ENCODE measurements at regions not wholly inside any gene's neighbourhood (a gene's known extent, or its start where the extent isn't known, plus 50 kb on each side); places are given as distances from the start of the nearest gene placed in this dataset.

GRCh38 chr16:62678796-62679195 lies 642.6 kb upstream of the CDH8 start:
- DNase-seq, result no peak

- no peak for DNase-seq
Measured at GRCh38 chr16:62676306-62676705, 640.1 kb upstream of the CDH8 start.

GRCh38 chr16:62665269-62665668 lies 629.0 kb upstream of the CDH8 start:
- no peak for DNase-seq

GRCh38 chr16:62664566-62664965 lies 628.3 kb upstream of the CDH8 start:
- no peak for DNase-seq

- DNase-seq, result no peak
Measured at GRCh38 chr16:62661435-62661834, 625.2 kb upstream of the CDH8 start.

GRCh38 chr16:62657116-62657515 lies 620.9 kb upstream of the CDH8 start:
- no peak for DNase-seq

- no peak for DNase-seq
Measured at GRCh38 chr16:62652441-62653120, 616.3 kb upstream of the CDH8 start.

GRCh38 chr16:62648256-62648655 lies 612.0 kb upstream of the CDH8 start:
- no peak for DNase-seq

GRCh38 chr16:62644030-62644812 lies 608.0 kb upstream of the CDH8 start:
- no peak for DNase-seq

GRCh38 chr16:62642677-62643076 lies 606.4 kb upstream of the CDH8 start:
- no peak for DNase-seq

- no peak for DNase-seq
Measured at GRCh38 chr16:62639890-62640289, 603.7 kb upstream of the CDH8 start.

- no peak for DNase-seq
Measured at GRCh38 chr16:62638964-62639870, 603.0 kb upstream of the CDH8 start.

GRCh38 chr16:62638324-62638911 lies 602.2 kb upstream of the CDH8 start:
- DNase-seq, result no peak

- no peak for DNase-seq
Measured at GRCh38 chr16:62625326-62625725, 589.1 kb upstream of the CDH8 start.

- no peak for DNase-seq
Measured at GRCh38 chr16:62620275-62620674, 584.0 kb upstream of the CDH8 start.

- no peak for DNase-seq
Measured at GRCh38 chr16:62615526-62615925, 579.3 kb upstream of the CDH8 start.

- DNase-seq, result no peak
Measured at GRCh38 chr16:62610291-62610690, 574.1 kb upstream of the CDH8 start.

GRCh38 chr16:62602790-62603189 lies 566.6 kb upstream of the CDH8 start:
- no peak for DNase-seq

- DNase-seq, result no peak
Measured at GRCh38 chr16:62597875-62598274, 561.6 kb upstream of the CDH8 start.

GRCh38 chr16:62596584-62596983 lies 560.3 kb upstream of the CDH8 start:
- no peak for DNase-seq

- no peak for DNase-seq
Measured at GRCh38 chr16:62596125-62596524, 559.9 kb upstream of the CDH8 start.

GRCh38 chr16:62586128-62586862 lies 550.1 kb upstream of the CDH8 start:
- no peak for DNase-seq
